ENCODE measurements at regions not wholly inside any gene's neighbourhood (a gene's known extent, or its start where the extent isn't known, plus 50 kb on each side); places are given as distances from the start of the nearest gene placed in this dataset.
"Not testable (repeated sequence)": the region's sequence is repeated elsewhere in the genome, so short reads cannot be mapped to it uniquely, and the experiment has no call there.

- TF ChIP-seq TAF1 (IDR thresholded peaks at IDR 0.05; ENCODE audit: borderline replicate concordance, low read depth, low read length); POLR2A (IDR thresholded peaks at IDR 0.05; ENCODE audit: low read depth, low read length); POLR2AphosphoS5 (IDR thresholded peaks at IDR 0.05; ENCODE audit: low read depth, low read length): not testable (repeated sequence)
Observed at GRCh38 chr3:70617349-70617748, 304.9 kb upstream of the MDFIC2 start.
